ENCODE measurements at regions not wholly inside any gene's neighbourhood (a gene's known extent, or its start where the extent isn't known, plus 50 kb on each side); places are given as distances from the start of the nearest gene placed in this dataset.

DNA sequence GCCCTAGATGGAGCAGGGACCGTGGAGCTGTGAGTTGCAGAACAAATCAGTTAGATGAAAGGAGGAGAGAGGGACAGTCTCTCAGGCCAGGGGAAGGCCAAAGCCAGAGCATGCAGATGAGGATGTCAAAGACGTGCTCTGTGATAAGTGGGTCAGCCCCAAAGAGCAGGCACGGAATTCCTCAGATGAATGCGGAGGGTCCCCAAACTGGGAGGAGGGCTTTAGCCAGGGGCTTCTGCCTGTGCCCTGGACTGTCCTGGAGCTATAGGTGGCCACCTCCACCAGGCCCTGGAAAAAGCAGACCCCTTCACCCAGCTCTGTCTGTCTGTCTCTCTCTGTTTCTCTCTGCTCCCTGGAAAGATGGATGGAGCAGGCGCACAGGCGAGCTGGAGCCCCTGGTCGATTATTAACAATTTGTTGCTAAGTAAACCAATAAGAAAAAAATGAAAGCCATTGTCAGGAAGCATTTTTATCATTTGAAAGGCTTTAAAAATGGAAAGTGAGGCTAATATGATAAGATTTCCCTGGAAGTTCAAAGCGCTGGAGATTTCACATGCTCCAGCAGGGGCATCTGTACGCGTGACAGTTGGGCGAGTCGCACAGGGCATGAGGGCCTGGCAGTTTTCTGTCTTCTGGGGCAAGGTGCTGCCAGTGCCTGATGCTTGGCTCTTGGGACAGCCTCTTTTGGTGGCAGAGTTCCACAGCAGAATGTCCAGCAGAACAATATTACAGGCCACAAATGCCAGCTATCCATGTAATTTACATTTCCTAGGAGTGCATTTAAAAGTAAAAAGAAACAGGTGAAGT lies 241.0 kb downstream of the GLI2 start:
- no peak for DNase-seq (ENCODE audit: low read depth in 2 of 2)

DNA sequence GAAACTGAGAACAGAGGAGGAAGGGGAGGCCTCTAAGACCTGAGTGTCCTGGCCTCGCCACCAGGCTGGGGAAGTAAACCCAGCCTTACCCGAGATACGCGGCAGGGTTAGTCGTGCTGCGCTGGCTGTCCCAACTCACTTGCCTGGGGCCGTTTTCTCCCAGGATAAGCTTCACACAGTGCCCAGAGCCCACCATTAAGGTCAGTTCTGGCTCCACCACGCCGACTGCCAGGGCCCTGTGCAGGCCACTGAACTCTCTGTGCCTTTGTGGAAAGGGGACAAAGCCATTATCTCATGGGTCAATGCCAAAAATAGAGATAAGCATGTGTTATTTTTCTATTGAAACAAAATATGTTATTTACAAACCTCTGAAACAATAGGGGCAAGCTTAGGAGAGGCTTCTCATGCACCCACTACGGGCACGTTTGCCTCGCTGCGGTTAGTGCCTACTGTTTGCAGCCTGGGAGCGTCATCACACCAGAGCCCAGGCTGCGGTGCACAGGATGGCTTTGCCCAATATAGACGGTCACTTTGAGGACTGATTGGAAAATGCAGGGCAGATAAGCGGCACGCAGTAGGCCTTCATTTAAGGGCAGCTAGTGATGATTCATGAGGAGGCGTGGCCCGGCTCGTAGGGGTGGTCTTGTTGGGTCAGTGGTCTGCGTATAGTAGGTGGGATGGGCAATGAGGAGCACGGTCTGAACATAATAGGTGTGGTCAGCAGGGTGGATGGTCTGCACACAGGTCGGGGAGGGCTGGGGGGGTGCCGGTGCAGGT lies 242.1 kb downstream of the GLI2 start:
- DNase-seq (ENCODE audit: low read depth in 2 of 2): no peak

DNA sequence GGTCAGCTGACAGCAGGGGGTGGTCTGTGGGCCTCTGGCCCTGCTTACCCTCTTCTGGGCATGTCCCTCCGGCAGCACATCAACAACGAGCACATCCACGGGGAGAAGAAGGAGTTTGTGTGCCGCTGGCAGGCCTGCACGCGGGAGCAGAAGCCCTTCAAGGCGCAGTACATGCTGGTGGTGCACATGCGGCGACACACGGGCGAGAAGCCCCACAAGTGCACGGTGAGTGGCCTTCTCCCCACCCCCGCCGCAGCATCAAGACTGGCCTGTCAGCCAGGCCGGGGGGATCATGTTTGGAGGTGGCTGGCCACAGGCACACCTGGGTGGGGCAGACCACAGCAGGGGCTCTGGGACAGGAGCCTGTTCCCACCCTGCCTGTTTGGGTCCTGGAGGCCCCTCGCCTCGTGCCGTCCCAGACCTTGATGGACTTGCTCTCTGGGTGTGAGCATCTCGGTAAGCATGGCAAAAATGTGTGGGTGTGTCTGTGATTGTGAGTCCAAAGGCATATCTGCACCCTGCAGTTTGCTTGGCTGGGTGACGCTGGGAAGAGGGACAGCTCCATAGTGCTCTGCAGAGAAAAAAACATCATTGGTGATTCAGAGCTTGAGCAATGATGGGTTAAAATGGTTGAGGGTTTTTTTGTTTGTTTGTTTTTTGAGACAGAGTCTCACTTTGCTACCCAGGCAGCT lies 242.8 kb downstream of the GLI2 start:
- DNase-seq (ENCODE audit: low read depth in 2 of 2): no peak

DNA sequence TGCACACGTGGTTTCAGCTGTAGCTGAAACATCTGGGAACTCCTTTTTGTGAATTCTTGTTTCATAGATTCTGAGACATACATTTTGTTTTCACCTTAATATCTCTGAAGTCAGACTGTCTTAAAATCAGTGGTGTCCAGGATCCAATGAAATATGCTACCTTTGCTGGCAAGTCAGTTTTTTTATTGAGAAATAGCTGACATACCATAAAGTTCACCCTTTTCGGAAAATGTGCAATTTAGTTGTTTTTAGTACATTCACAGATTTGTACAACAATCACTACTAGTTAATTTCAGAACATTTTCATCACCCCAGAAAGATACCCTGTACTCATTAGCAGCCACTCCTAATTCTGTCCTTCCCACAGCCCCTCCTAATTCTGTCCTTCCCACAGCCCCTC lies 243.7 kb downstream of the GLI2 start:
- no peak for DNase-seq (ENCODE audit: low read depth in 2 of 2)

DNA sequence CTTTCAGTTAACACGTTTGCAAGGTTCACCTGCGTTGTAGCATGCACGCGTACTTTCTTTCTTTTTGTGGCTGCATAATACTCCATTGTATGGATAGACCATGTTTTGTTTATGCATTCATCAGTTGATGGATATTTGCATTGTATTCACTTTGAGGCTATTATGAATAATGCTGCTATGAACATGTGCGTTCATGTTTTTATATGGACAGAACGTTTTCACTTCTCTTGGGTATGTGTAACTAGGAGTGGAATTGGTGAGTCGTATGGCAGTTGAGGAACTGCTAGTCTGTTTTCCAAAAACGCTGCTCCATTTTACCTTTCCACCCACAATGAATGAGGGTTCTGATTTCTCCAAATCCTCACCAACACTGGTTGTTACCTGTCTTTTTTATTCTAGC lies 244.3 kb downstream of the GLI2 start:
- DNase-seq (ENCODE audit: low read depth in 2 of 2): no peak

DNA sequence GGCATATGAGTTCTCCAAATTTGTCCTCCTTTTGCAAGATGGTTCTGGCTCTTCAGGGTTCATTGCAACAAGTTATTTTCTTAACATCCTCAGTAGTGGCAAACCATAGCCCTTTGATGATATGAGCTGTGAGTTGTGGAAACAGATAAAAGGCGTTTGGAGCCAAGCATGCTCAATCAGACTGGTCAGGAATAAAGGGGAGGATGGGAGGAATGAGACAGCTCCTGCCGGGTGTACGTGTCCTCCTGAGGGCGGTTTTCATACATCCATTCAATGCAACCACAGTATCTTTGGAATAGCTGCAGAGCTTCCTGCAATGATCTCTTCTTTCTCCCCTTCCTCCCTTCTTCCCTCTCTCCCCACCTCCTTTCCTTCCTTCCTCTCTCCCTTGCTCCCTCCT lies 245.8 kb downstream of the GLI2 start:
- no peak for DNase-seq (ENCODE audit: low read depth in 2 of 2)

DNA sequence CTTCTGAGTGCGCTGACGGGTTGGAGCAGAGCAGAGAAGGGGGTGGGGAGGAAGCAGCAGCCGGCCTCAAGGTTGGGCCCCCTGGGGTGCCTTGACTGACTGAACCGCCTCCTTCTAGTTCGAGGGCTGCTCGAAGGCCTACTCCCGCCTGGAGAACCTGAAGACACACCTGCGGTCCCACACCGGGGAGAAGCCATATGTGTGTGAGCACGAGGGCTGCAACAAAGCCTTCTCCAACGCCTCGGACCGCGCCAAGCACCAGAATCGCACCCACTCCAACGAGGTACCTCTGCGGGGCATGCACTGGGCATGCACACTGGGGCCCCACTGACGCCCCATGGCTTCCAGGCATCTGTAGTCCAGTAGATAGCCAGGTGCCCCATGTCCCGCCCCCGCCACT lies 246.9 kb downstream of the GLI2 start:
- DNase-seq (ENCODE audit: low read depth in 2 of 2): no peak

DNA sequence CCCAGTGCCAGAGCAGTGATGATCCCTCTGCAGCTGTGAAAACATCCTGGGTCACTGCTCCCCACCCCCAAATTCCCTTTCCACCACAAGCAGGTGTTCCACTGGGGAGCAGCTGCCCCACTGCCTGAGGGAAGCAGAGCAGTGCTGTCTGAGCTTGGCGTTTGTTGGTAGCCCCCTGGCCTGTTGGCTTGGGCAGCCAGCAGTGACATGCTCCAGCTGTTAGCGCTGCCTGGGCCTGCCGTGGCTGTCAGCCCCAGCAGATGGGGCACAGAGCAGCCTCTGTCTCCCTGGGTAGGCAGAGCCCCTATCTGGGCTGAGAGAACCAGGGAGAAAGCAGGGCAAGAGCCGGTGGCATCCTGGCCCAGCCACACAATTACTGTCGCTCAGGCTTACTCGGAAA lies 247.7 kb downstream of the GLI2 start:
- no peak for DNase-seq (ENCODE audit: low read depth in 2 of 2)

DNA sequence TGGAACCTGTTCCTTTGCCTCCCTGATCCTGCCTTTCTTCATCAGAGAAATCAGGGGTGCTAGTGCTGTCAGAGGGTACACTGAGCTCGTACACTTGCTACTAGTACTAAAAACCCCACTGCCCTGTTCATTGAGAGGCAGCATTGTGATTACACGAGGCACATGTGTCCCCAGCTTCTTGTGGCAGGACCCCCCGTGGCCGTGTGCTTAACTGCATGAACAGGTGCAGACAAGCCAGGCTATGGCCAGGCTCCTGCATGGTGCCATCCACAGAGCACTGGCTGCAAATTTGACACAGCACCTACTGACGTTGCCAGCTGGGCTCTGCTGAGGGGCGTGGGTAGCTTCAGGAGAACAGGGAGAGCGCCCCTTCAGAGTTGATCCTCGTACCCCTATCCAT lies 248.4 kb downstream of the GLI2 start:
- DNase-seq (ENCODE audit: low read depth in 2 of 2): no peak

DNA sequence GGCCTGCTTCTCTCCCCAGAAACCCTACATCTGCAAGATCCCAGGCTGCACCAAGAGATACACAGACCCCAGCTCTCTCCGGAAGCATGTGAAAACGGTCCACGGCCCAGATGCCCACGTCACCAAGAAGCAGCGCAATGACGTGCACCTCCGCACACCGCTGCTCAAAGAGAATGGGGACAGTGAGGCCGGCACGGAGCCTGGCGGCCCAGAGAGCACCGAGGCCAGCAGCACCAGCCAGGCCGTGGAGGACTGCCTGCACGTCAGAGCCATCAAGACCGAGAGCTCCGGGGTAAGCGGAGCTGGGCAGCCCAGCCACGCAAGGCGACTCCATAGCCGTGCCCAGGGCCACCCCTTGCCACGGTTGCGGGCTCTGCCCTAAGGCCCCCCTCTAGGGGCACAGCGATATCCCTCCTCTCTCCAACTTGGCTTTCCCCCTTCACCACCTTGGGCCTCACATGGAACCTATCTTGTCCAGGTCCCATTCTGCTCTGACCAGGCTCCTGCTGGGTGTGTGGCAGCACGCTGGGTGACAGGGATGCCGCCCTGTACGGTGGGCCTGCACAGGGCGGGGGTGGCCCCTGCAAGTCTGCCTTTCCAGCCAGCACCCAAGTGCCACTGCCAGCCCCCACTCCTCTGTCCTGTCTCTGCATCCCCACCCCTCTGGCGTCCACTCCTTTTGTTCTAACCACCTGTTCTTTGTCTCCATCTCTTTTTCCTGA lies 248.9 kb downstream of the GLI2 start:
- no peak for DNase-seq (ENCODE audit: low read depth in 2 of 2)

DNA sequence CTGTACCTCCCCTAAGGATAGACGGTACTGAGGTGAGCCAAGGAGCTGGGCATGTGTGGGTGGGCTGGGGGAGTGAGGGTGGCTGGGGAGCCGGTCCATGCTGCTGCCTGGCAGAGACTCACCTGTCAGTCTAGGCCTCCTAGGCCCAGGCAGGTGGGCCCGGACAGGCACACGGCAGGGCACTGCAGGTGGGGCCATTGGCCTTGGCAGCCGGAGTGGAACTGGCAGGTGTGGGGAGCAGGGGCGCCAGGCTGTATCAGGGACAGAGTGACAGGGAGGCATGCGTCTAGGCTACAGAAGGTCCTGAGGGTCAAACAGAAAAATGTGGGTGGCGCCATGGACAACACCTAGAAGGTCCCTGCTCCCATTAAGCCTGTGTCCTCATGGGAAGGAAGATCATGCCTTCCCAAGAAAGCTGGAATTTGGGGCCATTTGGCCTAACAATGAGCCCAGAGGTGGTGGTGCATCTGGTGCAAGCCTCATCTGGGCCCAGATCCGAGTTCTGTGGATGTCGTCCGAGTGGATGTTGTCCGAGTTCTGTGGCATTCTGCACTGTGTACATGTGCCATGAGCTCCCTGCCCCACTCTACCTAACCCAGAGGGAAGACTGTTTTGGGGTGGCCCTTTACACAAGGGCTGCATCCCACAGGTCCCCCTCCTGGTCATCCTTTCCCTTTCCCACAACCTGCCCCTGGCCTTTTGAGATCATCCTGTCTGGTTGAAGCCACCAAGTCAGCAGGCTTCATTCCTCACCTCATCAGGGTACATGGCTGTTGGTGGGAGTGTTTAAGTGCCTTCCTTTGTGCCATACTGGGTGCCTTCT lies 249.7 kb downstream of the GLI2 start:
- DNase-seq (ENCODE audit: low read depth in 2 of 2): no peak

DNA sequence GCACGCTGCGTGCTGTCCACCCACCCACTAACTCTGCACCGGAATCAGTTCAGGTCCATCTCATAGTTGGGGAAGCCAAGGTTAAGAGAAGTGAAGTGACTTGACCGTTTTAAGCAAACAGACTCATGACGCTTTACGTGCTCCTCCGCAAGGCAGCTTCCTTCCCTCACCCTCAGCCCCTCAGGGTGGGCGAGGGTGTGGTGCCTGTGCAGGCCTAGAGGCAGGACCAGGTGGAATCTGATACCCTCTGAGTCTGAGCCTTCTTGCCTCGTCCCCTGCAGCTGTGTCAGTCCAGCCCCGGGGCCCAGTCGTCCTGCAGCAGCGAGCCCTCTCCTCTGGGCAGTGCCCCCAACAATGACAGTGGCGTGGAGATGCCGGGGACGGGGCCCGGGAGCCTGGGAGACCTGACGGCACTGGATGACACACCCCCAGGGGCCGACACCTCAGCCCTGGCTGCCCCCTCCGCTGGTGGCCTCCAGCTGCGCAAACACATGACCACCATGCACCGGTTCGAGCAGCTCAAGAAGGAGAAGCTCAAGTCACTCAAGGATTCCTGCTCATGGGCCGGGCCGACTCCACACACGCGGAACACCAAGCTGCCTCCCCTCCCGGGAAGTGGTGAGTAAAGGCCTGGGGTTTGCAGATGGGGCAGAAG lies 250.5 kb downstream of the GLI2 start:
- no peak for DNase-seq (ENCODE audit: low read depth in 2 of 2)

DNA sequence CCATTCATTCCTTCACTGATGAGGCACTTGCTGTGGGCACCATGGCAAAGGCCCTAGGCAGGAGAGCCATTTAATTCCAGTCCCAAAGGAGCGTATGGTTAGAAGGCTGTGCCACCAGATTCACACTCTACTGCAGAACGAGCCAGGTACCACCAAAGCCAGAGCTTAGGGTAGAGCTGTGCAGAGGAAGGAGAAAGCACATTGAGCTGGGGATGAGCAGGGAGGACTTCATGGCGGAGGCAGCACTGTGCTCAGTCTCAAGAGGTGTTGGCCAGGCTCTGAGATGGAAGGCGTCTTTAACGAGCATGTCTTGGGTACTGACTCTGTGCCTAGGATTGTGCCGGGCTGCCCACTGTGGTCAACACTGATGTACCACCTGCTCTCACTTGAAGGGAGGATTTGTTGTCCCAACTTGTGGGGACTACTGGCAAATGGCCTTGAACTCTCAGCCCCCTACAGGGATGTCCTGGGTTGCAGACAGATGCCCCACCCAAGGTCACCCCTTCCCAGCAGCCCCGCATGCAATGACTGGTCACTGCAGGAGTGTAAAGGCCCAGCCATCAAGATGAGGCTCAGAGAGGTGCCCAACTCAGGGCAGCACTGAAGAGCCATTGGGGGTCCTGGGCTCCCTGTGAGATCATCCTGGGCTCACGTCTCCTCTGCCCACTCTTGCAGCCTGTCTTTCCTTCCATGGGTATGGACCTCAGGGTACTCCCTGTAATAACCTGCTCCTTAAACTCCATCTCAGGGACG lies 251.4 kb downstream of the GLI2 start:
- DNase-seq (ENCODE audit: low read depth in 2 of 2): no peak

DNA sequence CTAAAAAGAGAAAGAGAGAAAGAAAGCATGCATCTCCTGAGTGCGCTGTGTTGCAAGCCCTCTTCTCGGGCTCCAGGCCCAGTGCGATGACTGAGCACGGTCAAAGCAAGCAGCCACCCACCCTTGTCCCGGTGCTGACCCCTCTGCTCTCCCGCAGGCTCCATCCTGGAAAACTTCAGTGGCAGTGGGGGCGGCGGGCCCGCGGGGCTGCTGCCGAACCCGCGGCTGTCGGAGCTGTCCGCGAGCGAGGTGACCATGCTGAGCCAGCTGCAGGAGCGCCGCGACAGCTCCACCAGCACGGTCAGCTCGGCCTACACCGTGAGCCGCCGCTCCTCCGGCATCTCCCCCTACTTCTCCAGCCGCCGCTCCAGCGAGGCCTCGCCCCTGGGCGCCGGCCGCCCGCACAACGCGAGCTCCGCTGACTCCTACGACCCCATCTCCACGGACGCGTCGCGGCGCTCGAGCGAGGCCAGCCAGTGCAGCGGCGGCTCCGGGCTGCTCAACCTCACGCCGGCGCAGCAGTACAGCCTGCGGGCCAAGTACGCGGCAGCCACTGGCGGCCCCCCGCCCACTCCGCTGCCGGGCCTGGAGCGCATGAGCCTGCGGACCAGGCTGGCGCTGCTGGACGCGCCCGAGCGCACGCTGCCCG lies 252.5 kb downstream of the GLI2 start:
- no peak for DNase-seq (ENCODE audit: low read depth in 2 of 2)

DNA sequence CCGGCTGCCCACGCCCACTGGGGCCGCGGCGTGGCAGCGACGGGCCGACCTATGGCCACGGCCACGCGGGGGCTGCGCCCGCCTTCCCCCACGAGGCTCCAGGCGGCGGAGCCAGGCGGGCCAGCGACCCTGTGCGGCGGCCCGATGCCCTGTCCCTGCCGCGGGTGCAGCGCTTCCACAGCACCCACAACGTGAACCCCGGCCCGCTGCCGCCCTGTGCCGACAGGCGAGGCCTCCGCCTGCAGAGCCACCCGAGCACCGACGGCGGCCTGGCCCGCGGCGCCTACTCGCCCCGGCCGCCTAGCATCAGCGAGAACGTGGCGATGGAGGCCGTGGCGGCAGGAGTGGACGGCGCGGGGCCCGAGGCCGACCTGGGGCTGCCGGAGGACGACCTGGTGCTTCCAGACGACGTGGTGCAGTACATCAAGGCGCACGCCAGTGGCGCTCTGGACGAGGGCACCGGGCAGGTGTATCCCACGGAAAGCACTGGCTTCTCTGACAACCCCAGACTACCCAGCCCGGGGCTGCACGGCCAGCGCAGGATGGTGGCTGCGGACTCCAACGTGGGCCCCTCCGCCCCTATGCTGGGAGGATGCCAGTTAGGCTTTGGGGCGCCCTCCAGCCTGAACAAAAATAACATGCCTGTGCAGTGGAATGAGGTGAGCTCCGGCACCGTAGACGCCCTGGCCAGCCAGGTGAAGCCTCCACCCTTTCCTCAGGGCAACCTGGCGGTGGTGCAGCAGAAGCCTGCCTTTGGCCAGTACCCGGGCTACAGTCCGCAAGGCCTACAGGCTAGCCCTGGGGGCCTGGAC lies 253.2 kb downstream of the GLI2 start:
- no peak for DNase-seq (ENCODE audit: low read depth in 2 of 2)

DNA sequence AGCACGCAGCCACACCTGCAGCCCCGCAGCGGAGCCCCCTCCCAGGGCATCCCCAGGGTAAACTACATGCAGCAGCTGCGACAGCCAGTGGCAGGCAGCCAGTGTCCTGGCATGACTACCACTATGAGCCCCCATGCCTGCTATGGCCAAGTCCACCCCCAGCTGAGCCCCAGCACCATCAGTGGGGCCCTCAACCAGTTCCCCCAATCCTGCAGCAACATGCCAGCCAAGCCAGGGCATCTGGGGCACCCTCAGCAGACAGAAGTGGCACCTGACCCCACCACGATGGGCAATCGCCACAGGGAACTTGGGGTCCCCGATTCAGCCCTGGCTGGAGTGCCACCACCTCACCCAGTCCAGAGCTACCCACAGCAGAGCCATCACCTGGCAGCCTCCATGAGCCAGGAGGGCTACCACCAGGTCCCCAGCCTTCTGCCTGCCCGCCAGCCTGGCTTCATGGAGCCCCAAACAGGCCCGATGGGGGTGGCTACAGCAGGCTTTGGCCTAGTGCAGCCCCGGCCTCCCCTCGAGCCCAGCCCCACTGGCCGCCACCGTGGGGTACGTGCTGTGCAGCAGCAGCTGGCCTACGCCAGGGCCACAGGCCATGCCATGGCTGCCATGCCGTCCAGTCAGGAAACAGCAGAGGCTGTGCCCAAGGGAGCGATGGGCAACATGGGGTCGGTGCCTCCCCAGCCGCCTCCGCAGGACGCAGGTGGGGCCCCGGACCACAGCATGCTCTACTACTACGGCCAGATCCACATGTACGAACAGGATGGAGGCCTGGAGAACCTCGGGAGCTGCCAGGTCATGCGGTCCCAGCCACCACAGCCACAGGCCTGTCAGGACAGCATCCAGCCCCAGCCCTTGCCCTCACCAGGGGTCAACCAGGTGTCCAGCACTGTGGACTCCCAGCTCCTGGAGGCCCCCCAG lies 254.1 kb downstream of the GLI2 start:
- DNase-seq (ENCODE audit: low read depth in 2 of 2): no peak

DNA sequence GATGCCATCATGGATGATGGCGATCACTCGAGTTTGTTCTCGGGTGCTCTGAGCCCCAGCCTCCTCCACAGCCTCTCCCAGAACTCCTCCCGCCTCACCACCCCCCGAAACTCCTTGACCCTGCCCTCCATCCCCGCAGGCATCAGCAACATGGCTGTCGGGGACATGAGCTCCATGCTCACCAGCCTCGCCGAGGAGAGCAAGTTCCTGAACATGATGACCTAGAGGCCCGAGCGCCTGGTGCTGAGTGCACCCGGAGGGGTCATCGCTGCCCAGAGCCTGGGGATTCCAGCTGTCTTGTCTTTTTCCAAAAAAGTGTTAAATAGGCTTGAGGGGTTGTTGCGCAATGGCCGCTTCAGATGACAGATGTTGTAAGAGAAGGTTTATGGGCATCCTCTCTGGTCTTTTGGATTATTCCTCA lies 254.8 kb downstream of the GLI2 start:
- no peak for DNase-seq (ENCODE audit: low read depth in 2 of 2)
